ENCODE measurements at regions not wholly inside any gene's neighbourhood (a gene's known extent, or its start where the extent isn't known, plus 50 kb on each side); places are given as distances from the start of the nearest gene placed in this dataset.

- no peak for DNase-seq (ENCODE audit: low read depth in 4 of 4, low spot score in 1 of 4)
These were observed 240.3 kb downstream of the DUSP6 start for GRCh38 chr12:89111964-89112363.

DNA sequence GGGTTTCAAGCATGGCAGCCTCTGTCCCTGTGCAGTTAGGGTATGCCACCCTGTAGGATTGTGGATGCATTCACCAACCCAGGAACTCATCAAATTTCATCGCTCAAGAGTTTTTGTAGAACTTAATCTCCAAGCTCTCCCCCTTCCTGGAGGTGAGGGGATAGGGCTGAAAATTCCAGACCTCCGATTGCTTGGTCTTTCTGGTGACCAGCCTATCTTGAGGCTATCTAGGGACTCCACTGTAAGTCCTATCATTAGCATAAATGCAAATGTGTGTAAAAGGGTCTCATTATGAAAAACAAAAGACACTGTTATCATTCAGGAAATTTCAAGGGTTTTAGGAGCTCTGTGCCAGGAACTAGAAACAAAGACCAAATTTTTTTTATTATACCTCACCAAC, 244.0 kb downstream of the DUSP6 start:
- DNase-seq (ENCODE audit: low read depth in 4 of 4, low spot score in 1 of 4): no peak

DNA sequence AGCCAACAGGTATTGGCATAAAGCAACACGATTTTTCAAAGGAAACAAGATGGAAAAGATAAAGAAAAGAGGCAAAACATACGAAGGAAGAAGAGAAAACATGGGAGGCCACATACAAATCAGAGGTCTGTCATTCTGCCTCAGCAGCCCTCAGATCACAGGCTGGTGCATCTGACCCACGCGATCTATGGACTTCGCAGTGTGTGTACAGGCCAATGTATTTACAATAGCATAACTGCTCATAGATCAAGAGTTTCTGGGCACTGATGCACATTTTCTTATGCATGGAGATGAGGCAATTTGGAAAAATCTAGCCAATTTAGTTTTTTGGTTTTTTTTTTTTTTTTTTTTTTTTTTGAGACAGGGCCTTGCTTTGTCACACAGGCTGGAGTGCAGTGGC, 245.4 kb downstream of the DUSP6 start:
- DNase-seq (ENCODE audit: low read depth in 4 of 4, low spot score in 1 of 4): no peak

- no peak for DNase-seq (ENCODE audit: low read depth in 4 of 4, low spot score in 1 of 4)
These were observed 247.1 kb downstream of the DUSP6 start for GRCh38 chr12:89105243-89105642.

- no peak for DNase-seq (ENCODE audit: low read depth in 4 of 4, low spot score in 1 of 4)
These were observed 248.5 kb downstream of the DUSP6 start for GRCh38 chr12:89103831-89104230.

DNA sequence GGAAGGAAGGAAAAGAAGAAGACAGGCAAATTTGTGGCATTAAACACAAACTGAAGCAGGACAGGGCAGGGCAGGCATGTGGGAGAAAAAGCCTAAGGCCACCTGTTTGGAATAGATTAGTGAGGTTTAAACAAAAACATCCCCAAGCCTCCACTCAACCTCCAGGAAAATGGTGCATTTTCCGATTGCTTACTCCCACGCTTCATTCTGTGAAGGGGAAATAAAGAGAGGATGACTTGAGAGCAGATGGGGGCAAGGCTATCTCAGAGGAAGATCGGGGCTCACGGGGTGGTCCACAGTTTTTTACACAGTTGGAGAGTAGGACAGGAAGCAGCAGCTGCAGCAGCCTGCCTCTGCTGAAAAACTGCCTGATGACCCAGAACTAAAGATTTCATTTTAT, 250.9 kb downstream of the DUSP6 start:
- no peak for DNase-seq (ENCODE audit: low read depth in 4 of 4, low spot score in 1 of 4)

DNA sequence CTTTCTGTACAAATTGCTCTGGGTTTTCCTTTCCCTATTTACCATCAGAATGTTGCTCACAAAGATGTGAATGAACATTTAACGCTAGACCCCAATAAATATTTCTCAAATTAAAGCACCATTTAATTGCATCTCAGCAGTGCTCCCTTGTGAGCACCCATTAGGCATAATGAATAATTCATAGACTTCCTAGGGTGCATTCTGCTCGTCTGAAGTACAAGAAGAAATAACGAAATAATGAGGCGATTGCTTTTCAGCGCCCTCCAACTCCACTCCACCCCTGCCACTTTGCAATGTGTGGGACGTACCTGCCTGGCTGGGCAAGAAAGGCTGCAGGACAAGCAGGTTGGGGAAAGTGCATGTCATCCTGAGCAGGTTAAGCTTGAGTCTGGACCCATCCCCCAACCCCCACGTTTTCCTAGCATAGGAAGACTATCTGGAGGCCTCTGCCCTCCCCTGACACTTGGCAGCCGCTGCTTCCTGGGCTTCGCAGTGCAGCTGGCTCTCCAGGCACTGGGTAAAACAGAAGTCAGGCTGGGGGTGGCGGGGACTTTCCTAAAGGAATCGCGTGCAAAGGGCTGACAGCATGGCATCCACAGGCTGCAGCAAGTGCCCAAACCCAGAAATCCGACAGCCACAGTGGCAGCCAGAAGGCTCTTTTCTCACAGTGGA, 253.7 kb downstream of the DUSP6 start:
- no peak for DNase-seq (ENCODE audit: low read depth in 4 of 4, low spot score in 1 of 4)

GRCh38 chr12:89092297-89092696, 260.0 kb downstream of the DUSP6 start:
- DNase-seq (ENCODE audit: low read depth in 4 of 4, low spot score in 1 of 4): peak in 1 of 4 experiments; percentile 29

GRCh38 chr12:89091293-89091841, 260.9 kb downstream of the DUSP6 start:
- DNase-seq (ENCODE audit: low read depth in 4 of 4, low spot score in 1 of 4): no peak

DNA sequence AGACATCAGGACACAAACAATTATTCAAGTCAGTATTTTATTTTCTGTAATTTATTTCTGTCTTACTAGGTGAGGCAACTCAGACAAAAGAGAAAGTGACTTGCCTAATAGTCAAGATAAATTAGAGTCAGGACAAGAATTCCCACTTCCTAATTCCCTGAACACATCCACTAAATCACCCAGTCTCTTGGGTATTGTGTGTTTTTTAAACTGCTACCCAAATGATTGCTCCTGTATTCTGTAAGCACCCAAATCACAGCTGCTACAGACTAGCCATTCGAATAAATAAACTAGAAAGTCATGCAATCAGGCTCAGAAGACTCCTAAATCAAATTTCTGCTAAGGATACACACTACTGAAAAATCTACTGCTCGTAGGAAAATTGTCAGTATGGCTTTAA, 263.0 kb downstream of the DUSP6 start:
- DNase-seq (ENCODE audit: low read depth in 4 of 4, low spot score in 1 of 4): no peak

DNA sequence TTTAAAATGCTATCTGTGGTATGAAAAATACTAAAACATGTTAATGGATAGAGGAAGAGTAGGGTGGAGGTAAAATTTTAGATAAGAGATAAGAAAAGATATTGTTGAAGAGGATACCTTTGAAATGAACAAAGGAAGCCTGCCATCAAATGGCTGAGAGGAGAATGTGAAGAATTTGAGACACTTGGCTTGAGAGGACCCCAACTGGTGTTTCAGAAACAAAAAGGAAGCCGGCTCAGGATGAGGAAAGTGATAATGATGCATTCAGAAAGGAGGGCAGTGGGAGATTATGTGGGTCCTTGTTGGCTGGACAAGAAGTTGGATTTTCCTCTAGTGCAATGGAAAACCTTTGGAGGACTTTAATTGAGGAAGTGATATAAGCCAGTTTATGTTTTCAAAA, 264.4 kb downstream of the DUSP6 start:
- DNase-seq (ENCODE audit: low read depth in 4 of 4, low spot score in 1 of 4): no peak

- no peak for DNase-seq (ENCODE audit: low read depth in 4 of 4, low spot score in 1 of 4)
These were observed 265.0 kb downstream of the DUSP6 start for GRCh38 chr12:89087149-89087825.

GRCh38 chr12:89085421-89085820, 266.9 kb downstream of the DUSP6 start:
- no peak for DNase-seq (ENCODE audit: low read depth in 4 of 4, low spot score in 1 of 4)

GRCh38 chr12:89084751-89085150, 267.6 kb downstream of the DUSP6 start:
- no peak for DNase-seq (ENCODE audit: low read depth in 4 of 4, low spot score in 1 of 4)

GRCh38 chr12:89083491-89083890, 268.8 kb downstream of the DUSP6 start:
- DNase-seq (ENCODE audit: low read depth in 4 of 4, low spot score in 1 of 4): no peak

DNA sequence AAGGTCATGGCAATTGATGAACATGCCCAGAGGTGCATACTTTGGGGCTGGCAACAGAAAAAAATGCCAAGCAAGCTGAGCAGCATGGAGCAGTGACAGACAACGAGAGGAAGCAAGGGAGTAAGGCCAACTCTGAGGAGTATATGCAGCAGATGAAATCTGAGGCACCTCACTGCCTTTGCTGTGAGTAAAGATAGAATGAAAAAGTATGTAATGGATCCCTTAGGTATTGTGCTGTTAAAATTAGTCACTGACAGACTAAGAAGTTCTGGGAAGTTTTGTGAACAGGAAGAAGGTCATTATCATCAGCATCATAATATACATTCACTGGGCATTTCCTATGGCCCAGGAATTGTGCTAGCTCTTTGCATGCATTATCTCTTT, 269.9 kb downstream of the DUSP6 start:
- no peak for DNase-seq (ENCODE audit: low read depth in 4 of 4, low spot score in 1 of 4)

DNA sequence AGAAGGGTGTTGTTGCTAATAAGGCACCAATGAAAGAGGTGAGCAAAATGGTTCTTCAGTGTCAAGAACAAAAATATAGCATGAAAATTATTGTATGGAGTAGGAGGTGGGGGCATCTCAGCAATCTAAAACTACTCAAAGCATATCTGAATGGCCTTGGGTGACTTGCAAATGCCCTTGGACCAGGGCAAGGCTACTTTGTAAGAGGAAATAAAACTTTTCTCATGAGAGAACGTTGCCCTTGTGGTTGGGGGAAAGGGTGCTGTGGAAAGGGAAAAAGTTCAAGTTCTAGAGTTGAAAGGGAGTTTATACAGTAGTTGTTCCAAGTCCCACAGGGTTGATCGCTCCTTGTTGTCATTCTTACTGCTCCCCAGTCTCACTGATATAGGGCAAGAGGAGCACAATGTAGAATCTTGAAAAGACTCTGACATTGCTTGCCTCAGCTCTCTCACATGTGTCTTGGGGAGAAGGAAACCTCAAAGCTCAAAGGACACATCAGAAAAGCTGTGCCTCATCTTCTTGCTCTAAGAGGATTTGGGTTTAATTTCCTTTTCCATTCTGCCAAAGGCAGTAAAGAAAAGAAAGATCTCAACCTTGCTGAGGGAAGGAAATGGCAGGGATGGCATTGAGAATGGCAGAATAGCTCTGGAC, 270.5 kb downstream of the DUSP6 start:
- DNase-seq (ENCODE audit: low read depth in 4 of 4, low spot score in 1 of 4): no peak

DNA sequence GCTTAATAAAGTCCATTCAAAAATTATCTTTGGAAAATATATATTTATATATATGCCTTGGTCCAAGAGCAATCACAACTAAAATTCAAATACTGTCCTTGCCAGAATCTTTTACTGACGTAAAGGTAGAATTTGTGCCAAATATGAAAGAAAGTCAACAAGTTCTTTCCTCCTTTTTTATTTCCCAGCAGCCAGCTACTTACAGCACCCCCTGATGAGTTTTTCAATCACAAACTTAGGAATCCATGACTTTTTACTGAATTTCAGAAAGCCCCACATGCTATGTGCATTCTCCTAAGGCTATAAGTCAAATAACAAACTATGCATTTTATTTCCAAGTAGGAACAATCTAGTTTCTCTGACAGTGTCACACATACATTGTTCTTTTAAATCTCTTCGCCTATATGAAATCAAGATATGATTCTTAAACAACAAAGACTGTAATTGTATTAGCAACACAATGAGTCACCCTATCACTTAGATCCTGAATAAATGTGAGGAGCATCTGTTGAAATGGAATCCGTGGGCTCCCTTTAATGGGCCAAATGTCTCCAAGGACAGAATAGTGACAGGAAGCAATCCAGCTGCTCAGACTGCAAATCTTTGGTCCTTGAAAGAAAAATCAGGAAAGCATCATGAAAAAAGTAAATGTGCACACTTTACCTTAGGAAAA, 271.4 kb downstream of the DUSP6 start:
- DNase-seq (ENCODE audit: low read depth in 4 of 4, low spot score in 1 of 4): no peak

DNA sequence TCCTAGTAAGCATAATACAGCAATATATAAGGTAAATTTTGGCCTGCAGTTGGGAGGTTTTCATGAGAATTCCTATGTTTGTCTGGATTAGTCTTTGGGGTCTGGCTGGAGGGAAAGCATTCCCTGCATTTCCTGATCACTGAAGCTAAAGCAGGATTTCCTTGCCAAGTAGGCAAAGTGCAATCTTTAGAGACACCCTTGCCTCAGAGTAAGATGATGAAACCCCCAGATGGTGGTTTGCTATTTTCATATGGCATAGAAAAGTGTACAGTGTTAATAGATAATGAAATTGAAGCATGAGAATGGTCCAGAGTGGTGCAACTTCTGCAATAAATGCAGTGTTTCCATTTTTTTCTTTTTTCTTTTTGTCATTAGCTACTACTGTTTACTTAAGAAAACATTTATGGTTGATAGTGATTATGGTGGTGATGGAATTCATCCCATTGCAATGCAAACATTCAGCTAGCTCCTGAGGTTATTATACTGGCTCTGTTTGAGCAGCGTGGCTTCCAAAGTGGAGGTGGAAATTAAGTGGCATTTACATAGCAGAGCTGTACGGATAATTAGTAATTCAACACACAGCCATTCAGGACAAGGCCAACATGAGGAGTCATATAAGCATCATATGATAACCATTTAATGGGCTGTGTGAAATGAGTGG, 276.3 kb downstream of the DUSP6 start:
- DNase-seq (ENCODE audit: low read depth in 4 of 4, low spot score in 1 of 4): no peak

- no peak for DNase-seq (ENCODE audit: low read depth in 4 of 4, low spot score in 1 of 4)
These were observed 278.6 kb downstream of the DUSP6 start for GRCh38 chr12:89073659-89074058.

- DNase-seq (ENCODE audit: low read depth in 4 of 4, low spot score in 1 of 4): no peak
These were observed 279.3 kb downstream of the DUSP6 start for GRCh38 chr12:89073027-89073398.

All from stimulated activated CD4-positive, alpha-beta T cell treated with anti-CD3 and anti-CD28 coated beads, Interleukin-1b, Interleukin-23, amount 100 ng/mL, for 24 hours (primary cell).